Smooth muscle cell (in vitro differentiated cells): ENCODE measurements at regions not wholly inside any gene's neighbourhood (a gene's known extent, or its start where the extent isn't known, plus 50 kb on each side); places are given as distances from the start of the nearest gene placed in this dataset.

Source experiments
- DNase-seq: peaks from one replicate; lab custom pipeline; 2025; ENCODE audit not compliant: unreplicated experiment; lab: John Stamatoyannopoulos, UW
- H2AFZ ChIP-seq: fragments of 200-600 bp; sonication (generic); 2 replicates; pipeline ENCODE4 v1.6.0; 2016; ENCODE audit warnings: antibody characterized with exemption, low read depth, mild to moderate bottlenecking
- H3F3A ChIP-seq: fragments of 200-600 bp; sonication (generic); 2 replicates; pipeline ENCODE4 v1.6.0; 2017; ENCODE audit warnings: antibody characterized with exemption, low read depth
- H3K27ac ChIP-seq: fragments of 200-600 bp; sonication (generic); 2 replicates; pipeline ENCODE4 v1.5.1; 2016; ENCODE audit warnings: low read depth, mild to moderate bottlenecking
- H3K27me3 ChIP-seq: fragments of 200-600 bp; sonication (generic); 2 replicates; pipeline ENCODE4 v1.6.1; 2016; ENCODE audit warnings: low read depth, mild to moderate bottlenecking
- H3K36me3 ChIP-seq: fragments of 200-600 bp; sonication (generic); 2 replicates; pipeline ENCODE4 v1.5.1; 2016; ENCODE audit warnings: low read depth
- H3K4me1 ChIP-seq: fragments of 200-600 bp; sonication (generic); 2 replicates; pipeline ENCODE4 v1.5.1; 2016; ENCODE audit warnings: low read depth
- H3K4me2 ChIP-seq: fragments of 200-600 bp; sonication (generic); 2 replicates; pipeline ENCODE4 v1.6.0; 2016; ENCODE audit warnings: mild to moderate bottlenecking
- H3K4me3 ChIP-seq: fragments of 200-600 bp; sonication (generic); 2 replicates; pipeline ENCODE4 v1.5.1; 2016; ENCODE audit warnings: mild to moderate bottlenecking
- H3K79me2 ChIP-seq: fragments of 200-600 bp; sonication (generic); 2 replicates; pipeline ENCODE4 v1.6.0; 2016; ENCODE audit warnings: low read depth, mild to moderate bottlenecking
- H3K9ac ChIP-seq: fragments of 200-600 bp; sonication (generic); 2 replicates; pipeline ENCODE4 v1.6.0; 2016; ENCODE audit warnings: low read depth
- H3K9me3 ChIP-seq: fragments of 200-600 bp; sonication (generic); replicated peaks from 2 replicates; pipeline ENCODE4 v1.5.1; 2016; ENCODE audit warnings: low read depth
- H4K20me1 ChIP-seq: fragments of 200-600 bp; sonication (generic); 2 replicates; pipeline ENCODE4 v1.6.0; 2016; ENCODE audit warnings: low read depth
- CTCF ChIP-seq: fragments of 200-600 bp; sonication (generic); IDR thresholded peaks from 2 replicates; pipeline ENCODE4 v1.5.1; 2017; ENCODE audit warnings: borderline replicate concordance, mild to moderate bottlenecking, antibody characterized with exemption; ENCODE audit not compliant: insufficient read depth, poor library complexity, severe bottlenecking
- WGBS: methylation state at CpG from one replicate; pipeline ENCODE4 v1.1.7; 2016; ENCODE audit warnings: low lambda C conversion rate; 5-methylcytosine and 5-hydroxymethylcytosine counted together

- 94% methylated on average over 5 of the region's 5 CpGs for WGBS
- TF ChIP-seq CTCF: no peak
These were observed 75.1 kb upstream of the SMIM23 start for GRCh38 chr5:171710451-171711024.

GRCh38 chr5:171711571-171711970 lies 74.0 kb upstream of the SMIM23 start:
- H3K4me1 ChIP-seq: no peaks in the 10 kb centered on the region
- no peaks in the 10 kb centered on the region for H3K36me3 ChIP-seq
- H3F3A ChIP-seq: no peaks in the 10 kb centered on the region
- no peak for DNase-seq
- no peak overlapping the region for H3K4me2 ChIP-seq
- no peak overlapping the region for H3K9ac ChIP-seq
- no peaks in the 10 kb centered on the region for H3K27me3 ChIP-seq
- no peaks in the 10 kb centered on the region for H3K79me2 ChIP-seq
- WGBS: 90% methylated on average over 6 of the region's 6 CpGs
- no peaks in the 10 kb centered on the region for H4K20me1 ChIP-seq
- no peaks in the 10 kb centered on the region for H3K9me3 ChIP-seq
- H2AFZ ChIP-seq: no peak overlapping the region
- no peak for TF ChIP-seq CTCF
- no peak overlapping the region for H3K27ac ChIP-seq
- H3K4me3 ChIP-seq: no peak overlapping the region

More at GRCh38 chr5:171710451-171711024, 75.1 kb upstream of the SMIM23 start:
- DNase-seq: no peak
- H3K9ac ChIP-seq: no peak overlapping the region
- H3K4me1 ChIP-seq: no peaks in the 10 kb centered on the region
- H3K27me3 ChIP-seq: no peaks in the 10 kb centered on the region
- H3K9me3 ChIP-seq: no peaks in the 10 kb centered on the region
- no peaks in the 10 kb centered on the region for H3K79me2 ChIP-seq
- no peak overlapping the region for H3K27ac ChIP-seq
- no peak overlapping the region for H3K4me3 ChIP-seq
- no peaks in the 10 kb centered on the region for H3K36me3 ChIP-seq
- no peak overlapping the region for H3K4me2 ChIP-seq
- H3F3A ChIP-seq: no peaks in the 10 kb centered on the region
- no peak overlapping the region for H2AFZ ChIP-seq
- H4K20me1 ChIP-seq: no peaks in the 10 kb centered on the region

GRCh38 chr5:171712616-171713015 lies 73.0 kb upstream of the SMIM23 start:
- WGBS: 78% methylated on average over 4 of the region's 4 CpGs
- Histone ChIP-seq H3K4me3 (no peak overlapping the region), H3K4me2 (no peak overlapping the region), H3K9me3 (no peaks in the 10 kb centered on the region), H3K27me3 (no peaks in the 10 kb centered on the region), H3K4me1 (no peaks in the 10 kb centered on the region), H2AFZ (no peak overlapping the region), H3F3A (no peaks in the 10 kb centered on the region), H3K9ac (no peak overlapping the region), H3K79me2 (no peaks in the 10 kb centered on the region), H3K36me3 (no peaks in the 10 kb centered on the region), H4K20me1 (no peaks in the 10 kb centered on the region), H3K27ac (no peak overlapping the region)
- no peak for DNase-seq
- no peak for TF ChIP-seq CTCF

- H3K36me3 ChIP-seq: no peaks in the 10 kb centered on the region
- no peak overlapping the region for H3K9ac ChIP-seq
- 83% methylated on average over 2 of the region's 2 CpGs for WGBS
- no peak overlapping the region for H3K4me2 ChIP-seq
- no peak overlapping the region for H2AFZ ChIP-seq
- H4K20me1 ChIP-seq: no peaks in the 10 kb centered on the region
- H3K79me2 ChIP-seq: no peaks in the 10 kb centered on the region
- H3K27ac ChIP-seq: no peak overlapping the region
- no peak for DNase-seq
- no peaks in the 10 kb centered on the region for H3K9me3 ChIP-seq
- TF ChIP-seq CTCF: no peak
- H3K4me3 ChIP-seq: no peak overlapping the region
- H3K27me3 ChIP-seq: no peaks in the 10 kb centered on the region
- no peaks in the 10 kb centered on the region for H3K4me1 ChIP-seq
- no peaks in the 10 kb centered on the region for H3F3A ChIP-seq
These were observed 72.5 kb upstream of the SMIM23 start for GRCh38 chr5:171713152-171713551.
